Mesenchymal stem cell (in vitro differentiated cells and primary cell): ENCODE measurements at regions not wholly inside any gene's neighbourhood (a gene's known extent, or its start where the extent isn't known, plus 50 kb on each side); places are given as distances from the start of the nearest gene placed in this dataset.
"Not testable (repeated sequence)": the region's sequence is repeated elsewhere in the genome, so short reads cannot be mapped to it uniquely, and the experiment has no call there.

Source experiments
- DNase-seq: peaks from one replicate; pipeline ENCODE4 v3.0.0-alpha.2; 2013
- H2AFZ ChIP-seq: one replicate; pipeline ENCODE4 v1.6.1; 2013; ENCODE audit warnings: low read depth, mild to moderate bottlenecking, control low read depth, inconsistent platforms, low read length, moderate library complexity
- H2AK5ac ChIP-seq: 2 replicates; pipeline ENCODE4 v1.6.1; 2013; ENCODE audit warnings: low read length, moderate library complexity, mild to moderate bottlenecking, inconsistent platforms; ENCODE audit not compliant: severe bottlenecking
- H2BK120ac ChIP-seq: one replicate; pipeline ENCODE4 v1.6.1; 2013; ENCODE audit warnings: low read depth, mild to moderate bottlenecking, inconsistent platforms, low read length, moderate library complexity
- H2BK12ac ChIP-seq, 2 experiments: one replicate each; pipeline ENCODE4 v1.6.1; 2013; ENCODE audit warnings: inconsistent platforms in 2 of 2, low read length in 2 of 2, mild to moderate bottlenecking in 2 of 2, moderate library complexity in 2 of 2, control low read depth in 1 of 2
- H2BK15ac ChIP-seq: one replicate; pipeline ENCODE4 v1.6.1; 2013; ENCODE audit warnings: mild to moderate bottlenecking, low read depth, inconsistent platforms; ENCODE audit not compliant: poor library complexity, severe bottlenecking
- H2BK5ac ChIP-seq: 2 replicates; pipeline ENCODE4 v1.6.1; 2013; ENCODE audit warnings: low read depth, mild to moderate bottlenecking, low read length, control low read depth, inconsistent platforms; ENCODE audit not compliant: poor library complexity, severe bottlenecking
- H3K14ac ChIP-seq, 2 experiments: one replicate each; pipeline ENCODE4 v1.6.1; 2013; ENCODE audit warnings: inconsistent platforms in 2 of 2, low read length in 2 of 2, control low read depth in 1 of 2, mild to moderate bottlenecking in 1 of 2, moderate library complexity in 1 of 2
- H3K18ac ChIP-seq, 2 experiments: one replicate each; pipeline ENCODE4 v1.6.1; 2013; ENCODE audit warnings: inconsistent platforms in 2 of 2, low read length in 2 of 2, control low read depth in 1 of 2, low read depth in 1 of 2, mild to moderate bottlenecking in 1 of 2
- H3K23ac ChIP-seq, 2 experiments: one replicate each; pipeline ENCODE4 v1.6.1; 2013; ENCODE audit warnings: inconsistent platforms in 2 of 2, low read length in 2 of 2, mild to moderate bottlenecking in 2 of 2, moderate library complexity in 2 of 2, control low read depth in 1 of 2
- H3K27ac ChIP-seq: 2 replicates; pipeline ENCODE4 v1.5.1; 2013; ENCODE audit warnings: mild to moderate bottlenecking, moderate library complexity, low read length, control low read depth, inconsistent platforms; ENCODE audit not compliant: poor library complexity, severe bottlenecking
- H3K27me3 ChIP-seq, 2 experiments: 2 replicates each; pipeline versions ENCODE4 v1.6.1 to v1.7.0; 2013; ENCODE audit warnings: low read length in 2 of 2, mild to moderate bottlenecking in 2 of 2, moderate library complexity in 2 of 2, control low read depth in 1 of 2, inconsistent platforms in 1 of 2; ENCODE audit not compliant: control insufficient read depth in 1 of 2, insufficient read depth in 1 of 2
- H3K36me3 ChIP-seq, 2 experiments: 2 replicates each; pipeline versions ENCODE4 v1.6.1 to v1.7.0; 2013; ENCODE audit warnings: low read length in 2 of 2, control low read depth in 1 of 2, inconsistent platforms in 1 of 2, low read depth in 1 of 2, mild to moderate bottlenecking in 1 of 2; ENCODE audit not compliant: insufficient read depth in 2 of 2, control insufficient read depth in 1 of 2
- H3K4ac ChIP-seq, 2 experiments: one replicate each; pipeline ENCODE4 v1.6.1; 2013; ENCODE audit warnings: inconsistent platforms in 2 of 2, low read length in 2 of 2, mild to moderate bottlenecking in 2 of 2, moderate library complexity in 2 of 2, control low read depth in 1 of 2, low read depth in 1 of 2
- H3K4me1 ChIP-seq: 2 replicates; pipeline ENCODE4 v1.6.1; 2013; ENCODE audit warnings: low read depth, low read length, control low read depth; ENCODE audit not compliant: control insufficient read depth, insufficient read depth
- H3K4me2 ChIP-seq: 2 replicates; pipeline ENCODE4 v1.6.1; 2013; ENCODE audit warnings: low read length, mild to moderate bottlenecking, inconsistent platforms; ENCODE audit not compliant: poor library complexity, severe bottlenecking
- H3K4me3 ChIP-seq, 2 experiments: 2 replicates each; pipeline versions ENCODE4 v1.5.1 to v1.7.0; 2013; ENCODE audit warnings: low read length in 2 of 2, mild to moderate bottlenecking in 2 of 2, control low read depth in 1 of 2, low read depth in 1 of 2; ENCODE audit not compliant: insufficient read depth in 1 of 2
- H3K79me1 ChIP-seq: replicated peaks from 2 replicates; pipeline ENCODE4 v1.6.1; 2013; ENCODE audit warnings: mild to moderate bottlenecking, control low read depth, low read length, inconsistent platforms; ENCODE audit not compliant: poor library complexity, severe bottlenecking
- H3K9ac ChIP-seq: 2 replicates; pipeline ENCODE4 v1.7.0; 2013; ENCODE audit warnings: mild to moderate bottlenecking, low read length, moderate library complexity
- H3K9me3 ChIP-seq: 2 replicates; pipeline ENCODE4 v1.7.0; 2013; ENCODE audit warnings: mild to moderate bottlenecking, low read length; ENCODE audit not compliant: control insufficient read depth
- H4K8ac ChIP-seq: one replicate; pipeline ENCODE4 v1.6.1; 2013; ENCODE audit warnings: inconsistent platforms, mild to moderate bottlenecking, low read length, moderate library complexity
- H4K91ac ChIP-seq: one replicate; pipeline ENCODE4 v1.6.1; 2013; ENCODE audit warnings: mild to moderate bottlenecking, low read length, inconsistent platforms
- WGBS: methylation state at CpG from one replicate; pipeline ENCODE4 v1.1.7; 2013; ENCODE audit warnings: mixed read lengths; 5-methylcytosine and 5-hydroxymethylcytosine counted together

DNA sequence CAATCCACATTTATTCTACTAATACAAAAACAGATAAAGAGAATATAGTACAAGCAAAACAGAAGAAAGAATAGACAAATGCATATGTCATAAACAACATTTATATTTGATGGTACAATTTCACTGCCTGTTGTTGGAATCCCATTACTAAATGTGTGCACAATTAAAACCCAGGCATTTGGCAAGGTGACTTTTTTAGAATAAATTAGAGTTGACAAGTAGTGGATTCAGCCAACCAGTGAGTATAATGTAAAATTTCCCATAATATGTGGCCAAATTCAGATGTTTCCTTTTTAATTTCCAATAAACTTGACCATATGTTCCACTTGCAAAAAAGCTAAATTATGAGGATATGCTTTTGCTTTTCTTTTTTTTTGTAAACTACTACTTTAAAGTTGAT, 1578.8 kb downstream of the OLFM4 start:
- Histone ChIP-seq H4K91ac (no peak overlapping the region), H3K36me3 (no peaks in the 10 kb centered on the region), H3K14ac (no peak overlapping the region), H2BK12ac (no peak overlapping the region), H3K4me2 (no peak overlapping the region), H4K8ac (no peak overlapping the region), H3K4me3 (no peak overlapping the region), H3K27me3 (no peaks in the 10 kb centered on the region), H3K9me3 (peaks cover 11% of the 10 kb centered on the region), H3K4me1 (no peaks in the 10 kb centered on the region), H3K23ac (no peak overlapping the region), H2BK15ac (no peak overlapping the region), H3K18ac (no peak overlapping the region), H2AK5ac (no peak overlapping the region), H2AFZ (no peak overlapping the region), H2BK5ac (no peak overlapping the region), H2BK120ac (no peak overlapping the region), H3K4ac (no peak overlapping the region), H3K79me1 (no peaks in the 10 kb centered on the region), H3K9ac (no peak overlapping the region), H3K27ac (no peak overlapping the region)
- DNase-seq = no peak

DNA sequence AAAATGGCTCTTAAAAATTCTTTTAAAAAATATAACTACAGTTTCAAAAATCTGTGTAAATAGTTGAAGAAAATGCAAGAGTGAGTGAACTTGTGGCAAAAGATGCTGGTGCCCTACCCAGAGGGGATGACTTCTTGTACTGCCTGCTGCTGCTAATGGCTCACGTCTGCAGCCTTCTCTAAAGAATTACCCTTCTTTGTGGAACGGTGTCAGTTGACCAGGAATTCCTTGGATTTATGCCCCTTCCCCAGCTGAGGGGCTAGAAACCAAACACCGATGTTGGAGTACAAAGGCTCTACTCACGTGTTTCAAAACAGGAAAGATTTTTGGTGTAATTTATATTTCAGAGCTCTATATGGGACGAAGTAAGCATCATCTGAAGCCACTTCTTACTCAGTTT, 1582.8 kb downstream of the OLFM4 start:
- Histone ChIP-seq H2BK120ac (no peak overlapping the region), H3K14ac (no peak overlapping the region), H3K4ac (no peak overlapping the region), H3K27ac (no peak overlapping the region), H3K4me3 (no peak overlapping the region), H2AK5ac (no peak overlapping the region), H3K9me3 (peaks cover 3% of the 10 kb centered on the region), H3K4me1 (no peaks in the 10 kb centered on the region), H3K18ac (no peak overlapping the region), H2AFZ (no peak overlapping the region), H3K23ac (no peak overlapping the region), H2BK5ac (no peak overlapping the region), H4K8ac (no peak overlapping the region), H4K91ac (no peak overlapping the region), H2BK12ac (no peak overlapping the region), H2BK15ac (no peak overlapping the region), H3K27me3 (no peaks in the 10 kb centered on the region), H3K79me1 (no peaks in the 10 kb centered on the region), H3K4me2 (no peak overlapping the region), H3K36me3 (no peaks in the 10 kb centered on the region), H3K9ac (no peak overlapping the region)
- WGBS = 47% methylated on average over 2 of the region's 5 CpGs
- DNase-seq = no peak

DNA sequence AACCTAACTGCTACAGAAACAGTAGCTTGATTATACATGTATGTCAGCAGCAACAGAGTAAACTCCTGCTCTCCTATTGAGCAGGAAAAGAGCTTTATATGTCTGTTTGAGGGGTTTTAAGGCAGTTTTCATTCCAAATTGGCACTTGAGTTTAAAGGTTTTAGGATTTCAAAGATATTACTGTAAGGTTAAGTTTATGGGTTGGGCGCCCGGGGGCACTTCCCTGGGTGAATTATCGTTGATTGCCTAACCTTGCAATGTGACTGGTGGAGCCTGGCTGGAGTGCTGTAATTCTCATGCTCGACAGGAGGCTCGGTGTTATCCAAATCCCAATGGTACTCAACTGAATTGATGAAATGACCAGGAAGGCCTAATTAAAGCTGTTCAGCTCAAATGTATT, 1586.1 kb downstream of the OLFM4 start:
- no peak overlapping the region for H3K14ac ChIP-seq
- 82% methylated on average over 5 of the region's 5 CpGs for WGBS
- H3K4me2 ChIP-seq = no peak overlapping the region
- no peak overlapping the region for H2BK120ac ChIP-seq
- no peak overlapping the region for H3K18ac ChIP-seq
- H3K4me1 ChIP-seq = no peaks in the 10 kb centered on the region
- H3K23ac ChIP-seq = no peak overlapping the region
- H3K4me3 ChIP-seq = no peak overlapping the region
- H4K91ac ChIP-seq = no peak overlapping the region
- H2BK5ac ChIP-seq = no peak overlapping the region
- no peak overlapping the region for H3K27ac ChIP-seq
- H2AFZ ChIP-seq = no peak overlapping the region
- H4K8ac ChIP-seq = no peak overlapping the region
- no peak overlapping the region for H2BK15ac ChIP-seq
- H3K27me3 ChIP-seq = no peaks in the 10 kb centered on the region
- H2AK5ac ChIP-seq = no peak overlapping the region
- no peak overlapping the region for H2BK12ac ChIP-seq
- peaks cover 3% of the 10 kb centered on the region for H3K9me3 ChIP-seq
- no peaks in the 10 kb centered on the region for H3K36me3 ChIP-seq
- H3K9ac ChIP-seq = no peak overlapping the region
- DNase-seq = no peak
- no peaks in the 10 kb centered on the region for H3K79me1 ChIP-seq
- H3K4ac ChIP-seq = no peak overlapping the region

DNA sequence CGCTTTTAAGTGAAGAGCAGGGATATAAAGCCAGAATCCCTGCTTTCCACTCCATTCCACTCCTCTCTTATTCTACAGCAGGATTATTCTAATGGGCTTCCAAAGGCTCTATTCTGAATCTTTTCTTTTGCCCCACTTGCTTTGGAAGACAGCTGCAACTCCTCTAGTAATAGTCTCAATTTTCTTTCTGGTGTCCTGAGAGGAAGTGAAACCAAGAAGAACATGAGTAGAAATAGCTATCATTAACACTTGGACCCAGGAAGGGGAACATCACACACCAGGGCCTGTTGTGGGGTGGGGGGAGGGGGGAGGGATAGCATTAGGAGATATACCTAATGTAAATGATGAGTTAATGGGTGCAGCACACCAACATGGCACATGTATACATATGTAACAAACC, 1597.9 kb downstream of the OLFM4 start:
- H3K23ac ChIP-seq = not testable (repeated sequence)
- 93% methylated on average over 1 of the region's 1 CpG for WGBS

More for the DNA sequence above, 1597.9 kb downstream of the OLFM4 start:
- H3K18ac ChIP-seq, H3K14ac ChIP-seq, H3K4me3 ChIP-seq, H3K27ac ChIP-seq, H3K79me1 ChIP-seq, DNase-seq, H3K36me3 ChIP-seq, H2AK5ac ChIP-seq, H2AFZ ChIP-seq, H4K91ac ChIP-seq, H2BK5ac ChIP-seq, H2BK15ac ChIP-seq, H3K4me1 ChIP-seq, H3K9ac ChIP-seq, H3K4ac ChIP-seq, H3K4me2 ChIP-seq, H3K27me3 ChIP-seq, H4K8ac ChIP-seq, H2BK120ac ChIP-seq, H2BK12ac ChIP-seq, H3K9me3 ChIP-seq: not testable (repeated sequence)
